ENCODE measurements at regions not wholly inside any gene's neighbourhood (a gene's known extent, or its start where the extent isn't known, plus 50 kb on each side); places are given as distances from the start of the nearest gene placed in this dataset.
A peak's percentile ranks its signal among the peaks of the same experiment; 100 is the strongest.
"Not testable (repeated sequence)": the region's sequence is repeated elsewhere in the genome, so short reads cannot be mapped to it uniquely, and the experiment has no call there.

DNA sequence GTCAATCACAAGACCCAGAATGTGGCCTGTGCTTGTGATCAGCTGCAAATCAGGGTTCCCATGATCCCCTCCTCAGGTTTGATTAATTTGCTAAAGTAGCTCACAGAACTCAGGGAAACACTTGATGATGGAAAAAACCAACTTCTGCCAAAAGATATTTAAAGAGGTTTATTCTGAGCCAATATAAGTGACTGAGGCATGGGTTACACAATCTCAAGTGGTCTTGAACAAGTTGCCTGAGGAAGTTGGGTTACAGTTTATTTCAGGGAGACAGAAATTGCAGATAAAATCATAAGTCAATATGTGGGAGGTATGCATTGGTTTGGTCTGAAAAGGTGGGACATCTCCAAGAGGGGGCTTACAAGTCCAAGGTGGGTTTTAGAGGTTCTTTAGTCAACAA is 243.1 kb downstream of the S1PR1 start:
- DNase-seq (ENCODE audit: low spot score): no peak

DNA sequence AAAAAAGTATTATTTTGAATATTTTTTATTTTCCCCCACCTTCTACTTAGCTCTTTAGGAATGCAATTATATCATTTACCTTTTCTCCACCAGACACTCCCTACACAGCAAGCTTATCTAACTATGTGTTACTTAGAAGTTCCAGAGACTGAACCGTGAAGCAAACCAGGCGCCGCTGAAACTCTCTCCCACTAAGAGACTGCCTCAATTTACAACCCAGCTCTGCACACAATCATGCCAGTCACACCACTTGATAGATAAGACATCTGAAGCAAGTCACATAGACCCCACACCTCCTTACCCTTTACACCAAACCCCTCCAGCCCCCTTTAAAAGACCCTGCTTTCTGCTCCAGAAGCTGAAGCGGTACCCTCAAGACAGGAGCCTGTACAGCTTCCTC is 245.5 kb downstream of the S1PR1 start:
- DNase-seq (ENCODE audit: low spot score): no peak

DNA sequence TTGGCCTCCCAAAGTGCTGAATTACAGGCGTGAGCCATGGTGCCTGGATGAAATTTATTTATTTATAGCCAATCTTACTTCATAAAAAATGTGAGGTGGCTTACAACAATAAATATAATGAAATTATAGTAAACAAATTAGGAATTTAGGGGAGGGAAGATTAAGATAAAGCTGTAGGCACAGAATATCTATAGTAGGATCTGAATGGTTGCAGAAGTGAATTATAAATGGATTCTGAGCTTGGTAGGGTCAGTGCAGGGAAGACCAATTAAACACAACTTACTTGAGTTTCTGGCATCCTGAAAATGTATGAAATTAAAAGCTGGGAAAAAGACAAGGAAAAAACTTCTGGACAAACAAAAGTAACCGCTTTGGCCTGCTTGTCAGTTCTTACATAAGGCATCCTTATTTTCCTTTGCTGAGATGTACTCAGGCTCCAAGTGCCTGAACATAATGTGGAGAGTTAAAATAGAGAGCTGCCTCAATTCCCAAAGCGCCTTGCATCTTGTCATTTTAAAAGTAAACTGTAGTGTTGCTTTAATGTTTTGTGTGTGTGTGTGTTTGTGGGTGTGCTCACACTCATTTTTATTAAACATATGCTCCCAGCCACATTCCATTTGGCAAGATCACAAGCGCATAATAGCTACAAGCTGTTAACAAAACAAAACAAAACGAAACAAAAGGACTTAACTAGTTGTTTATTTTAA is 247.3 kb downstream of the S1PR1 start:
- no peak for DNase-seq (ENCODE audit: low spot score)

DNA sequence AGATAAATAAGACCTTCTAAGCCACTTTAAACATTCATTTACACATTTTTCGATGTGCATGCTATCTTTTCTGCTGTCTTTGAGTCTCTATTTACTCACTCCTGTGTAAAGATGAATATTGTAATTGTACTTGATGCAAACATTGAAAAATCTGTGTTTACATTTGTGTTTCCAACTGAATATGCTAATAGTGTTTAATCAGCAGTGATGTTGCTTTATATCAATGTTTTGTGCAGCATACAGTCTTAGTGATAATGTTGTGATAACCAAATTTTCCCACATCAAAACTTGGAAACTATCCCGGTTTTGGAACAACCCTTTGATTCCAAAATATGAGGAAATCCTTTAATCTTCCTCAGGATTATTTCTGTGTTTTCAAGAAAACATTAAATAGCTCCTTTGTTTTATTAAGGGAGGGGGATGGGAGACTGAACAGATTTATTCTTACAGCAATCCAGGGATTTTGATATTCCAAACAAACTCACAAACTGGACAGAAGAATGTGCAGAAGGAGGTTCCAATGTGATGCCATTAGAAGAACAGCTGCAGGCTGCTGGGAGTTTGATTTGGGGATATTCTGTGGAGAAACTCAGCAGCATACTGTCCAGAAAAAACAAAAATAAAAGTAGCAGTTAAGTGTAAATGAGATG is 248.0 kb downstream of the S1PR1 start:
- no peak for DNase-seq (ENCODE audit: low spot score)

DNA sequence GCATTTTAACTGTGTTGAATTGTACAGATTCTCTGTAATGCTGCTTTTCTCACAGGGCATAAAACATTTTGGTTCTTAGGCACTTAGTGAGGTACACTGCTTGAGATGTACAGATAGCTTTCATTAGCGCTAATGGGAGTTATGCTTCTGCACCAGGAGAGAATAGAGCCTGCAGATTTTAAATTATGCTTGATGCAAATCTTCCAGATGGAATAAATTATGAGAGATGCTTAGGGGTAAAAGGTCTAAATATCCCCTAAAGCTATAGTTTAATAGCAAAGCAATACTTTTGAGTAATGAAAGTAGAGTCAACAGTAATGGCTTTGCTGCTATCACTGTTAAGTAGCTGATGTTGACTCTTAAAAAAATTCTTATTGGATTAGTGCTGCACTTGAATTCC is 248.9 kb downstream of the S1PR1 start:
- DNase-seq (ENCODE audit: low spot score): no peak

DNA sequence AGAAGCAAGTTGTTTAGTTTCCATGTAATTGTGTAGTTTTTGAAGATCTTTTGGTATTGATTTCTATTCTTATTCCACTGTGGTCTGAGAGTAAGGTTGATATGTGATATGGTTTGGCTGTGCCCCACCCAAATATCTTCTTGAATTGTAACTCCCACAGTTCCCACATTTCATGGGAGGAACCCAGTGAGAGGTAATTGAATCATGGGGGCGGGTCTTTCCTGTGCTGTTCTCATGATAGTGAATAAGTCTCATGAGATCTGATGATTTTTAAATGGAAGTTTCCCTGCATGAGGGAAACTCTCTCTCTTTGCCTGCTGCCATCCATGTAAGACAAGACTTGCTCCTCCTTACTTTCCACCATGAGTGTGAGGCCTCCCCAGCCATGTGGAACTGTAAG is 255.3 kb downstream of the S1PR1 start:
- DNase-seq (ENCODE audit: low spot score): not testable (repeated sequence)

DNA sequence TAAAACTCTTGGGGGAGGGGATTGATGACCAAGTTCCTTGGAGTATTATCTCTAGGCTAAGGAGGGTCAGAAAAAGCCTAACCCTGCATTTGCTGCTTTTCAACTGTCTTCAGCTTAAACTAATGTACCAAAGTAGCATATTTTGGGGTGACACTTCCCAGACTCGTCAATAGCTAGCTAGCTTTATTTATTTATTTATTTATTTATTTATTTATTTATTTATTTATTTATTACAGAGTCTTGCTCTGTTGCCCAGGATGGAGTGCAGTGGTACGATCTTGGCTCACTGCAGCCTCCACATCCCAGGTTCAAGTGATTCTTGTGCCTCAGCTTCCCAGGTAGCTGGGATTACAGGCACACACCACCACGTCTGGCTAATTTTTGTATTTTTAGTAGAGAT is 257.1 kb downstream of the S1PR1 start:
- DNase-seq (ENCODE audit: low spot score): not testable (repeated sequence)

DNA sequence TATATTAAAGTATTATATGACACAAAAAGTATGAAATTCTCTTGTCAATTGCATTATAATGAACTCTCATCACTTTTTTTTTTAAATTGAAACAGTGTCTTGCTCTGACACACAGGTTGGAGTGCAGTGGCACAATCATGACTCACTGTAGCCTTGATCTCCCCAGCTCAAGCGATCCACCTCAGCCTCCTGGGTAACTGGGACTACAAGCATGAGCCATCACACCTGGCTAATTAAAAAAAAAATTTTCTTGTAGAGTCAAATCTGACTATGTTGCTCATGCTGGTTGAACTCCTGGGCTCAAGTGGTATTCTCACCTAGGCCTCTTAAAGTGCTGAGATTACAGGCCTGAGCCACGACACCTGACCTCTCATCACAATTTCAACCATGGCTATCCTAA is 259.3 kb downstream of the S1PR1 start:
- no peak for DNase-seq (ENCODE audit: low spot score)

DNA sequence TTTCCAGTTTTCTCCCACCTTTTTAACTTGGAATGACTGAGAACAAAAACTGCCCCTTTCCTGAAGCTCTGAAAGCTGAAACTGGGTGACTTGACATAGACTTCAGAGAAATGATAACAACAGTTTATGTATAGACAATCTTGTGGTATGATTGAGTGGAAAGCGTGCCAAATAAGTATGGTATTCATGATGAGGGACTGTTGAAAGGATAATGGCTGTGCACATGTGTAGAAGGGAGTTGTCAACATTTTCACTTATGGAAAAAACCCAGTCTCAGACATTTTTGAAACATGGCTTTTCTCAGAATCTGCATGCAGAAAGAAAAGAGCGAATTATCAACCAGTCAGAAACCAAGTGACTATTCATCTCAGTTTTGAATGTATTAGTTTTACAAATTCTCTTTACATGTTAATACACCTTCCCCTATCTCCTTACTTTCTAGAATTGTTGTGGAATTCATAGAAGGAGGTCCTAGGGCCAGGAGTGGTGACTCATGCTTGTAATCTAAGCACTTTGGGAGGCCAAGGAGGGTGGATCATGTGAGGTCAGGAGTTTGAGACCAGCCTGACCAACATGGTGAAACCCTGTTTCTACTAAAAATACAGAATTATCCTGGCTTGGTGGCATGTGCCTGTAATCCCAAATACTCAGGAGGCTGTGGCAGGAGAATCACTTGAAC is 261.2 kb downstream of the S1PR1 start:
- no peak for DNase-seq (ENCODE audit: low spot score)

DNA sequence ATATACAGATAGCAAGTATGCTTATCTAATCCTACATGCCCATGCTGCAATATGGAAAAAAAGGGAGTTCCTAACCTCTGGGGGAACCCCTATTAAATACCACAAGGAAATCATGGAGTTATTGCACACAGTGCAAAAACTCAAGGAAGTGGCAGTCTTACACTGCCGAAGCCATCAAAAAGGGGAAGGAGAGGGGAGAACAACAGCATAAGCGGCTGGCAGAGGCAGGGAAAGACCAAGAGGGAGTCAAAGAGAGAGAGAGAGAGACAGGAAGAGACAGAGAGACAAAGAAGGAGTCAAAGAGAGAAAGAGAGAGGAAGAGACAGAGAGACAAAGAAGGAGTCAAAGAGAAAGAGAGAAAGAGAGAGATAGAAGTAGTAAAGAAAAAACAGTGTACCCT is 267.3 kb downstream of the S1PR1 start:
- DNase-seq (ENCODE audit: low spot score): not testable (repeated sequence)

DNA sequence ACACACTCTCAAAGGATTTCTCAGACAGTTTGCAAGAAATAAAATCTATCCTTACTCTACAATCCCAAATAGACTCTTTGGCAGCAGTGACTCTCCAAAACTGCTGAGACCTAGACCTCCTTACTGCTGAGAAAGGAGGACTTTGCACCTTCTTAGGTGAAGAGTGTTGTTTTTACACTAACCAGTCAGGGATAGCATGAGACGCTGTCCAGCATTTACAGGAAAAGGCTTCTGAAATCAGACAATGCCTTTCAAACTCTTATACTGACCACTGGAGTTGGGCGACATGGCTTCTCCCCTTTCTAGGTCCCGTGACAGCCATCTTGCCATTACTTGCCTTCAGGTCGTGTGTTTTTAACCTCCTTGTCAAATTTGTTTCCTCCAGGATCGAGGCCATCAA is 268.4 kb downstream of the S1PR1 start:
- not testable (repeated sequence) for DNase-seq (ENCODE audit: low spot score)

DNA sequence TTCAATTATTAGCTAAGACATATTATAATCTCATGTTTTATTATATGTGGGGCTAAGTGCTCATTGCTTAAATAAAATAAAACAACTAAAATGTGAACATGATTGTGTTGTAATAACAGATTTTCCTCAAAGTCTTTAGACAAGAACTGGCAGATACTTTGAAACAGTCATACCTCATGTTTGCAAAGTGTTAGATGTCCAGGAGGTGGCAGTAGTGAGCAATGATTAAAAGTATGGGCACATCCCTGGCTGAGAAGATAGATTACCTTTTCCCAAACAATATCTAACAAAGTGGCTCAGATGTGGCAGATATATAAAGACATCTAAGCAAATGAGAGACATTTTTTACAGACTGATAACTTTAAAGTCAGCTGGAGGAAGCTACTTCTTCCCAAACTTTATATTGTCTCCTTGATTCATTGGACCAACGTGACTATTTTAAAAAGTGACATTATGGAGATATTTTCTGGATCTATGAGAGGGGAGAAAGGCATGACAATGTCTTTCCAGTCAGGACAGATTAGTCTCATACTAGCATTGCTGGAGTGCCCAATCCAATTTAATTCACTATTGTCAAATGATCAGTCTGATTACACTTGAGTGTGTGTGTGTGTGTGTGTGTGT is 269.8 kb downstream of the S1PR1 start:
- DNase-seq (ENCODE audit: low spot score): peak; percentile 46

DNA sequence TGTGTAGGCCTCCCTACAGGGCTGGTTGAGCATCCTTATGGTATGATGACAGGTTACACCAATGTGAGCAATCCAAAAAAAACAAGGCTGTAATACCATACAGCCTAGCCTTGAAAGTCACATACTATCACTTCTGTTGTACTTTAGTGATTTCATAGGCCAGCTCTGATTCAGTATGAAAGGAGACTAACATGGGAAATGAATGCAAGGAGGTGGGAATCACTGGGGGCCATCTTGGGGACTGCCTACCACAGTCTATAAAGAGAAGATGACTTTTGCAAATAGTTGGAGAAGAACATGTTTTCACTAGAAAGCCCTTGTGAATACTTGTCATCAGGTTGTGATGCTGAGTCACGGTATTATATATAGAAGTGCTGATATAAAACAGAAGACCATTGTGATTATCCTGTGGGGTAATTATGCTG is 270.7 kb downstream of the S1PR1 start:
- no peak for DNase-seq (ENCODE audit: low spot score)

DNA sequence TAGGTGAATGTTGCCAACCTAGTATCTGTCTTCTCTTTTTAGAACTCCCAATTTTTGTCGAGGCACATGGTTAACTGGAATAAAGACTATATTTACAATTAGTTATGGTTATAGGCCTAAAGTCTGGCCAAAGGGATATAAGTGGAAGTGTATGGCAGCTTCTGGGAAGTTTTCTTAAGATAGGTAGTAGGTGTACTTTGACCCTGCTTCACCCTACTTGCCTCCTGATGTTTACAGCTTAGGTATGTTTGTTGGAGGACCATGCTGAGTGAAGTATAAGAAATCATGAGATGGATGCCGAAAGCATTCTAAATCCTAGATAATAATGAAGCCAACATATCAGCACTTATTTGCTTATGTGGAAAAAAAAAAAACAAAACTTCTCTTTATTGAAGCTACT is 272.1 kb downstream of the S1PR1 start:
- DNase-seq (ENCODE audit: low spot score): no peak

DNA sequence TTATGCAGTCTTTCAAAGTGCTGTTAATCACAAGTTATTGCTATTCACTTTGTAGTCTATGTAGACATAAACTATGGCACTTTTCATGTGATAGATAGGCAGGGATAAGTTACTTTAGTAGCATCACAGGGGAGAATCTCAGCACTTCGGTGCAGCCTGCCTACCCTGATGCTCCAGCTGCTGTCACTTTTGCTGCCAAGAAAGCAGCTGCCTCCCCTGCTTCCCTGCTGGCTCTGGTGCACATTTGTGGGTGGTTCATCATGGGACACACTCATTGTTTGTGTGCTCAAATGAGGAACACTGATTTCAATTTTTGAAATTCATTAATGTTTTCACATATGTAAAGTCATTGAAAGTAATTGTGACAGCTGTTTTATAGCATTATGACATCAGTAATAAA is 272.6 kb downstream of the S1PR1 start:
- DNase-seq (ENCODE audit: low spot score): no peak

DNA sequence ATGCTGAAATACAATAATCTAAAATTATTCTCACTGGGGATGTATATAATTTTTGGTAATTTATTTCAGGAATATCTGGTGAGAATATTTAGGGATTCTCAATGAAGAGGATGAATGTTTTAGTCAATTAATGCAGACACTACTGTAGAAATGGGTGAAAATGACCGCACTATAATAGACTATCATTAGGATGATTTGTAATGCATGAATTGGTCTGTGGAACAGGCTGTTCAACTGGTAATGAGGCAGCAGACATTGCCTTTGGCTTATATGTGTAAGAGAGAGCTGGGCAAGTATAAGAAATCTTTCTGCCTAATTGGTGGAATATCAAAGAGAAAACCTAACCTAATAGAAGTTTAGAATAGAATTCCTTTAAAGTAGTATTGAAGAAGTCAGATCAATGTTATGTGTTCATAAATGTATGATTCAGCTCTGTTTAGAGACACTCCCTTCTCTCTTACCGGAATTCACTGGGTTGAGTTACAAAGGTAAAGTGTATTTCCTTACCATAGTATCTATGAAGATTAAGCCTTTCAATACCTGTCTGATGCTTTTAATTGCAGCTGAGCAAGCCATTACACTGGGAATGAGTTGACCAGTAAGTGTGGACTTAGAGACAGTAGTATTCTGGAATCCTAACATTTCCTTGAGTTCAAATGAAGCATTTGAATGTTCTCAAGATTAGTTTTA is 274.5 kb downstream of the S1PR1 start:
- no peak for DNase-seq (ENCODE audit: low spot score)

DNA sequence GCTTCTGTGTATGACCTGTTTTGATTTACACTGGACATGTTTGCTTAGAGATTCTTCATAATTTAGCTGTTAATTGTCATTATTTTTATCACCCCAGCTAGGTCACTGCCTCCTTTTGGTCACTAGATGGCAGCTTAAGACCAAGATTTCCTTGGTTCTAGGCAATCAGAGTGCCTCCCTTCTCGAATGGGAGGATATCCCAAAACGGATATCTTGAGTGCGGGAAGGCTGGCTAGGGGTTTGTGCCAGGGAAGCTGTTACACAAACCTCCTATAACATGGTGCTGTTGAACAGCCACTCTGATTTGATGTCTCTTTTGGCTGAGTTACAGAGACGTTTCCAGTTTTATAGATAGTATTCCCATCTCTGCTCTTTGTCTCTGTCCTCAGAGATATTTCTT is 283.5 kb downstream of the S1PR1 start:
- DNase-seq (ENCODE audit: low spot score): peak; percentile 60

DNA sequence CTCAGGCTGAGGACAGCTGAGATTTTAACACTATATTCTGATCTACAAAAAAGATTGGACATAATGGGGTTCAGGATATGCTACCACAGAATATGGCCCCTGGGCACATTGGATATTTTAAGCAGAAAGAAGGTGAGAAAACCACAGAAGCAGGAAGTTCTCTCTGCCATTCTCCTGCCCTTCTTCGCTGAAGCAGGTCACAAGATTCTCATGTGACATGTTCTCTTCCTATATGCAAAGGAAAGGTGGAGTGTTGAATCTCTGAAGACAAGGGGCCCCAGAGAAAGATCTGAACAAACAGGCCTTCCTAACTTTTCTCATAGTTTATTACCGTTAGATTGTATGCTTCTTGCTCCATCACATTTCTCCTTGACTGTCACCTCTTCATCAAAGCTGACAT is 285.7 kb downstream of the S1PR1 start:
- DNase-seq (ENCODE audit: low spot score): no peak

DNA sequence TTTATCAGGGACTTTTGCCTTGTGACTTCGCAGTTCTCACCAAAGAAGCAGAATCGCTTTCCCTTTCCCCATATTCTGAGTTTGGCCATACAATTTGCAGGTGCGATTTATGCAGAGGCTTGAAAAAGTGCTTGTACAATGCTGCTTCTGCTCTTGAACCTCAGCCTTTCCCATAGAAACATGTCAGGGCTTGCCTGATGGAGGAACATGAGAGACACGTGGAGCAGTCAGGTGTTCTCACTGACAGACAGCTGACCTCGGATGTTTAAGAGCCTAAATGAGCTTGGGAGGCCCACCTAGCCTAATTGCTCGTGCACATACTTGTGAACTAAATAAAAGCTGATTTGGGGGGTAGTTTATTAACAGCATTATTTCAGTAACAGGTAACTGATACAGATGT is 290.0 kb downstream of the S1PR1 start:
- no peak for DNase-seq (ENCODE audit: low spot score)

DNA sequence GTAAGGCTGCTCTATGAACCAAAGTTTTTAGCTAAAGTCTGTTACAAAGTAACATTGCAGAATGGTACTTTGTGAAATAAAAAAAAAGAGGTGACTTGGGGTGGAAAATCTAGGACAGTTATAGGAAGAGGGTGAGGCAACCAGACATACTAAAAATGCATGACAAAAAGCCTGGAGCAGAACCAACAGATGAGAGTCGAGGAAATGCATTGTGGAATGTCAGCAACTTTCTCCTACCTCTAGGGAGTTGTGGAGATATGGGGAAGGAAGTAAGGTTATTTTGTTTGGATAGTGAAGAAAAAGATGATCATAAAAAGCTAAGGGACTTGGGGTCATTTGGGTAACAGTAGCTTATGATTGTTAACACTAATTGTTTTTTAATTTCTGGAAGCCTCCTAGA is 295.6 kb downstream of the S1PR1 start:
- DNase-seq (ENCODE audit: low spot score): no peak

DNA sequence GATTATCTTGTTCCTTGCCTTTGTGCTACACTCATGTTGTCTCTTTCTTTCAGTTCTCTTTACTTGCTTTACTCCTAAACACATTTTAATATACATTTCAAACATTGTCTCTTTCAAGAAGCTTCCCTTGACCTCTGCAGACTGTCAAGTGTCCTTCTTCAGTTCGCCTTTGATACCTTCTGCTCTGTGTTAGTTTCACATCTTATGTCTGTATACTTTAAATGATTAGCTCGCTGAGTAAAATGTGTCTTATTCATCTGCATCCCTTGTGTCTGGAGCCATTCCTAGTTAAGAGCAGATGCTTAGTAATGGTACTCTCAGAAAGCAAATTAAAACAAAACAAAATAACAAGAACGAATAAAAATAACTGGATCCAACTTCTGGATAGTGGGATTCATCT is 303.3 kb downstream of the S1PR1 start:
- DNase-seq (ENCODE audit: low spot score): no peak

DNA sequence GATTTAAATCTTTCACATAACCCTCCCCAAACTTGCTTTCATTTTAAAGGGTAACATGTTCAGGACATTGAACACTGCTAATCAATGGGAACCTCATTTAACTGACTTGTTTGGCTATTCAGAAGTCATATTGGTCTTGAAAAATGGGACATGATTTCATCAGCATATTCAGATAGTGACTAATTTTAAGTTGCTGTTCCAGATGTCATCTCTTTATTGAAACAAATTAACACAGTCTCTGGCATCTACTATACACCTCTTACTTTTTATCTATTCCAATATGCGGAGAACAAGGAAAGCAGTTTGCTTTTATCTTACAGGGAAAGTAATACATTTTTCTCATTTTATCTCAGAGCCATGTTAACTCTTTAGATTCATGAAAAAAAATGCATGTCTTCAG is 310.1 kb downstream of the S1PR1 start:
- DNase-seq (ENCODE audit: low spot score): no peak
